Erythroblast (primary cell): ENCODE measurements at regions not wholly inside any gene's neighbourhood (a gene's known extent, or its start where the extent isn't known, plus 50 kb on each side); places are given as distances from the start of the nearest gene placed in this dataset.

Experiments used
- GATA1 ChIP-seq: IDR thresholded peaks from 2 replicates; pipeline ENCODE4 v1.6.1; 2011; ENCODE audit warnings: low read depth, mild to moderate bottlenecking, control low read depth, low read length, moderate library complexity
- POLR2A ChIP-seq: IDR thresholded peaks from 2 replicates; pipeline ENCODE4 v1.6.1; 2011; ENCODE audit warnings: mild to moderate bottlenecking, low read length

DNA sequence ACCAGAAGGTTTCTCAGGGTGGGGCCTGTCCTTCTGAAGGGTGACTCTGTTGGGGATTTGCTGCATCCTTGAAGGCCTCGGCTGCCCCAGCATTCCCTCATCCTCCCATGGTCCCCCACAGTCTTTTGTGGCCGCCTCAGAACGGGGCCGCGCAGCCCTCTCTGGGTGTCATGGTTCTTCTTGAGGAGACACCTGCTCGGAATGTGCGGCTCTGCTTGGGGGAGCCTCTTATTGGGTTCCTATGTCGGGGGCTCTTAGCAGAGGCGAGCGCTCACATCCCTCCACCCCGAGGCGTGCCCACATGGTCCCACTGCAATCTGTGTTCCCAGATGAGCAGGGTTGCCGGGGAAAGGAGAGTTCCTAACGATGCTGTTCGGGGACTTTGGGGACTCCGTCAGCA, 1008.4 kb downstream of the BRD1 start:
- no peak for TF ChIP-seq POLR2A
- TF ChIP-seq GATA1: no peak
